ENCODE measurements at regions not wholly inside any gene's neighbourhood (a gene's known extent, or its start where the extent isn't known, plus 50 kb on each side); places are given as distances from the start of the nearest gene placed in this dataset.

GRCh38 chr18:40072761-40073160, 1882.3 kb upstream of the PIK3C3 start:
- no peak overlapping the region for H3K4me3 ChIP-seq (ENCODE audit: low read depth, low read length)
- H3K36me3 ChIP-seq (ENCODE audit: control insufficient read depth, insufficient read depth, low read length): no peaks in the 10 kb centered on the region
- POLR2A ChIA-PET: no interaction called here
- CTCF ChIA-PET: no interaction called here
- no peaks in the 10 kb centered on the region for H3K27me3 ChIP-seq (replicated peaks; ENCODE audit: control insufficient read depth, insufficient read depth, low read length)
- Mint-ChIP-seq H3K27me3 (ENCODE audit: insufficient read depth, unreplicated experiment) (no peaks in the 10 kb centered on the region), H3K36me3 (ENCODE audit: insufficient read depth, unreplicated experiment) (no peaks in the 10 kb centered on the region), H3K27ac (ENCODE audit: unreplicated experiment) (no peak overlapping the region), H3K4me1 (ENCODE audit: low read depth, unreplicated experiment) (no peaks in the 10 kb centered on the region), H3K9me3 (ENCODE audit: unreplicated experiment) (no peaks in the 10 kb centered on the region), H3K4me3 (ENCODE audit: unreplicated experiment) (no peak overlapping the region)
- TF ChIP-seq, protein P1, sequence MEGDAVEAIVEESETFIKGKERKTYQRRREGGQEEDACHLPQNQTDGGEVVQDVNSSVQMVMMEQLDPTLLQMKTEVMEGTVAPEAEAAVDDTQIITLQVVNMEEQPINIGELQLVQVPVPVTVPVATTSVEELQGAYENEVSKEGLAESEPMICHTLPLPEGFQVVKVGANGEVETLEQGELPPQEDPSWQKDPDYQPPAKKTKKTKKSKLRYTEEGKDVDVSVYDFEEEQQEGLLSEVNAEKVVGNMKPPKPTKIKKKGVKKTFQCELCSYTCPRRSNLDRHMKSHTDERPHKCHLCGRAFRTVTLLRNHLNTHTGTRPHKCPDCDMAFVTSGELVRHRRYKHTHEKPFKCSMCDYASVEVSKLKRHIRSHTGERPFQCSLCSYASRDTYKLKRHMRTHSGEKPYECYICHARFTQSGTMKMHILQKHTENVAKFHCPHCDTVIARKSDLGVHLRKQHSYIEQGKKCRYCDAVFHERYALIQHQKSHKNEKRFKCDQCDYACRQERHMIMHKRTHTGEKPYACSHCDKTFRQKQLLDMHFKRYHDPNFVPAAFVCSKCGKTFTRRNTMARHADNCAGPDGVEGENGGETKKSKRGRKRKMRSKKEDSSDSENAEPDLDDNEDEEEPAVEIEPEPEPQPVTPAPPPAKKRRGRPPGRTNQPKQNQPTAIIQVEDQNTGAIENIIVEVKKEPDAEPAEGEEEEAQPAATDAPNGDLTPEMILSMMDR (IDR thresholded peaks at IDR 0.05; ENCODE audit: insufficient read depth in 1 of 2, low read depth in 1 of 2, low read length in 1 of 2, severe bottlenecking in 1 of 2, unreplicated experiment in 1 of 2): no peak
- BruUV-seq (replicated peaks): no TSS peak
- intact Hi-C loops (cut with micrococcal nuclease; ENCODE audit: unreplicated experiment): no loop called here
- no peak for DNase-seq
- H3K4me1 ChIP-seq: no peaks in the 10 kb centered on the region
- H3K9me3 ChIP-seq: no peaks in the 10 kb centered on the region

- intact Hi-C loops (cut with micrococcal nuclease; ENCODE audit: unreplicated experiment): no loop called here
- CTCF ChIA-PET: no interaction called here
Measured at GRCh38 chr18:40066368-40066767, 1888.7 kb upstream of the PIK3C3 start.

GRCh38 chr18:40063488-40063887, 1891.5 kb upstream of the PIK3C3 start:
- intact Hi-C loops (cut with micrococcal nuclease; ENCODE audit: unreplicated experiment): no loop called here
- no peaks in the 10 kb centered on the region for H3K4me1 Mint-ChIP-seq (ENCODE audit: low read depth, unreplicated experiment)
- no peak overlapping the region for H3K4me3 Mint-ChIP-seq (ENCODE audit: unreplicated experiment)
- H3K27me3 Mint-ChIP-seq (ENCODE audit: insufficient read depth, unreplicated experiment): no peaks in the 10 kb centered on the region
- Histone ChIP-seq H3K4me3 (ENCODE audit: low read depth, low read length) (no peak overlapping the region), H3K36me3 (ENCODE audit: control insufficient read depth, insufficient read depth, low read length) (no peaks in the 10 kb centered on the region), H3K27me3 (replicated peaks; ENCODE audit: control insufficient read depth, insufficient read depth, low read length) (no peaks in the 10 kb centered on the region), H3K9me3 (no peaks in the 10 kb centered on the region), H3K4me1 (no peaks in the 10 kb centered on the region)
- H3K27ac Mint-ChIP-seq (ENCODE audit: unreplicated experiment): no peak overlapping the region
- CTCF ChIA-PET: no interaction called here
- TF ChIP-seq, protein P1 (IDR thresholded peaks at IDR 0.05; ENCODE audit: insufficient read depth in 1 of 2, low read depth in 1 of 2, low read length in 1 of 2, severe bottlenecking in 1 of 2, unreplicated experiment in 1 of 2): no peak
- H3K36me3 Mint-ChIP-seq (ENCODE audit: insufficient read depth, unreplicated experiment): no peaks in the 10 kb centered on the region
- POLR2A ChIA-PET: no interaction called here
- no peaks in the 10 kb centered on the region for H3K9me3 Mint-ChIP-seq (ENCODE audit: unreplicated experiment)
- BruUV-seq (replicated peaks): no TSS peak
- DNase-seq: no peak

More at GRCh38 chr18:40066368-40066767, 1888.7 kb upstream of the PIK3C3 start:
- H3K4me3 ChIP-seq (ENCODE audit: low read depth, low read length): no peak overlapping the region
- H3K27me3 ChIP-seq (replicated peaks; ENCODE audit: control insufficient read depth, insufficient read depth, low read length): no peaks in the 10 kb centered on the region
- TF ChIP-seq, protein P1 (IDR thresholded peaks at IDR 0.05; ENCODE audit: insufficient read depth in 1 of 2, low read depth in 1 of 2, low read length in 1 of 2, severe bottlenecking in 1 of 2, unreplicated experiment in 1 of 2): no peak
- no peak overlapping the region for H3K27ac Mint-ChIP-seq (ENCODE audit: unreplicated experiment)
- no peaks in the 10 kb centered on the region for H3K36me3 Mint-ChIP-seq (ENCODE audit: insufficient read depth, unreplicated experiment)
- H3K27me3 Mint-ChIP-seq (ENCODE audit: insufficient read depth, unreplicated experiment): no peaks in the 10 kb centered on the region
- no peak overlapping the region for H3K4me3 Mint-ChIP-seq (ENCODE audit: unreplicated experiment)
- no peaks in the 10 kb centered on the region for H3K4me1 ChIP-seq
- no peaks in the 10 kb centered on the region for H3K36me3 ChIP-seq (ENCODE audit: control insufficient read depth, insufficient read depth, low read length)
- no peak for DNase-seq
- BruUV-seq (replicated peaks): no TSS peak
- POLR2A ChIA-PET: no interaction called here
- no peaks in the 10 kb centered on the region for H3K9me3 ChIP-seq
- H3K4me1 Mint-ChIP-seq (ENCODE audit: low read depth, unreplicated experiment): no peaks in the 10 kb centered on the region
- H3K9me3 Mint-ChIP-seq (ENCODE audit: unreplicated experiment): no peaks in the 10 kb centered on the region

Measured in Caco-2 (cell line).